NCI-H2081 treated with DMSO at 0.1 percent for 48 hours (cell line): ENCODE measurements at regions not wholly inside any gene's neighbourhood (a gene's known extent, or its start where the extent isn't known, plus 50 kb on each side); places are given as distances from the start of the nearest gene placed in this dataset.
"Not testable (repeated sequence)": the region's sequence is repeated elsewhere in the genome, so short reads cannot be mapped to it uniquely, and the experiment has no call there.

ENCODE experiments used
- DNase-seq: peaks from one replicate; lab custom pipeline; 2025; lab: John Stamatoyannopoulos, UW

DNA sequence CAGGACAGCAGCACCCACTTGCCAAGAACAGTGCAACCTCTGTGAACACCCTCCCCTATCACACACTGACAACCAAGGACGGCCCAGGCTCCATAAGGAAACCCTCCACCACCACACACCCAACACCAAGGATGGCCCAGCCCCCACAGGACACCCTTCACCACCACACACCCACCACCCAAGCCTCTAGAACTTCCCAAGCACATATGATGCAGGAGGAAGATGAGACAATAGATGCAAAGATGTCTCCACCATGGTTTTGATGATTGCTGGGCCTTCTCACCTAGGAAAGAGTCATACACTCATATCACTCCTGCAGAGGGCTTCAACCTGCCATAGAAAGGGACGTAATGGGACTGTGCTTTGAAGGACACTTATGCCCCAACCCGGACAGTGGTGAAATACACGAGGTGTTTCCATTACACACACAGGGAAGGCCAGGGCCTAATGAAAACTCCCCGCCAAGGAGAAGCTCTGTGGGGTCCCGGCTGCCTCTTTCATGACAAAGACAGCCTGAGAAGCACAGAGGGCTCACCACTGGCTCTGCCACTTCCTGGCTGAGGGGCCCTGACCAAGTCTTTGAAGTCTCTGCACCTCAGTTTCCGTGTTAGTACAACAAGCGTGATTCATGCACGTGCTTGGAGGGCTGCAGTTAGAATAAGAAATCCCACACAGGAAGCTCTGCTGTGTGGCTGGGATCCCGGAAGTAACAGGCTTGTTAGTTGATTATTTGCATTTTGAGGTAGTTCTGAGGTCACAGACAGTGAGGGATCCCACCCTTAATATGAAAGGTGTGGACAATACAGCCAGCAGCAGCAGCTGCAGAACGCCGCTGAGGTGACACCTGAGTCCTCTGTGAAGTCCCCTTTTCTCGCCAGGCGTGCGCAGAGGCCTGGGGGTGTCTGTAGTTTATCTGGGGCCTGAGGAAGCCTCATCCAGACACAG is 61.9 kb upstream of the ATP12A start:
- DNase-seq = no peak

GRCh38 chr13:24619282-24619681 is 60.9 kb upstream of the ATP12A start:
- no peak for DNase-seq

DNA sequence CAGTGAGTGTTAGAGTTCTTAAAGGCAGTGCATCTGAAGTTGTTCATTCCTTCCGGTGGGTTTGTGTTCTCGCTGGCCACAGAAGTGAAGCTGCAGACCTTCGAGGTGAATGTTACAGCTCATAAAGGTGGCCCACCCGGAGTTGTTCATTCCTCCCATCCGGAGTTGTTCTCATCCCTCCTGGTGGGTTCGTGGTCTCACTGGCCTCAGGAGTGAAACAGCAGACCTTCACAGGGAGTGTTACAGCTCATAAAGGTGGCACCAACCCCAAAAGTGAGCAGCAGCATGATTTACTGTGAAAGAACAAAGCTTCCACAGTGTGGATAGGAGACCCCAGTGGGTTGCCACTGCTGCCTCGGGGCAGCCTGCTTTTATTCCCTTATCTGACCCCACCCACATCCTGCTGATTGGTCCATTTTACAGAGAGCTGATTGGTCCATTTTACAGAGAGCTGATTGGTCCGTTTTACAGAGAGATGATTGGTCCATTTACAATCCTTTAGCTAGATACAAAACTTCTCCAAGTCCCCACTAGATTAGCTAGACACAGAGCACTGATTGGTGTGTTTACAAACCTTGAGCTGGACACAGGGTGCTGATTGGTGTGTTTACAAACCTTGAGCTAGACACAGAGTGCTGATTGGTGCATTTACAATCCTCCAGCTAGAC is 57.6 kb upstream of the ATP12A start:
- DNase-seq = not testable (repeated sequence)

- no peak for DNase-seq
Measured at GRCh38 chr13:24623149-24623665, 57.0 kb upstream of the ATP12A start.

- no peak for DNase-seq
Measured at GRCh38 chr13:24624363-24624762, 55.8 kb upstream of the ATP12A start.

DNA sequence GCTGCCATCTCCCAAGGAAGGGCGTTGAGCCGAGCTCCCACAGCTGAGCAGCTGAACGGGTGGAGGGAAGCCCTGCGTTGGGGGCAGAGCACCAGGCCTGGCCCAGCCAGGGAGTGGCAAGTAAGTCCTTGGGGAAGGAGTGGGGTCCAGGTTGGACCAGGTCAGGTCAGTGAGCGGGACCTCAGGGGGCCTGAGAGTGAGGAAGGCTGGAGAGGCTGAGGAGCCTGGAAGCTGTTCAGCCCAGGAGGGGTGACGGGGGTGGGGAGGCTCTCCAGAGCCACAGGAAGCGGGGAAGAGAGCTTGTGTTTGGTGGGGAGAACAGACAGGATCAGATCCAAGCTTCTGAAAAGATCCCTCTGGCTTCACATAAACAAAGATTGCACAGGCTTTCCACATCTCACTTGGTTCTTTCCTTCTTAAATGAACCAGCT is 55.4 kb upstream of the ATP12A start:
- DNase-seq = no peak

- no peak for DNase-seq
Measured at GRCh38 chr13:24625331-24625731, 54.9 kb upstream of the ATP12A start.

DNA sequence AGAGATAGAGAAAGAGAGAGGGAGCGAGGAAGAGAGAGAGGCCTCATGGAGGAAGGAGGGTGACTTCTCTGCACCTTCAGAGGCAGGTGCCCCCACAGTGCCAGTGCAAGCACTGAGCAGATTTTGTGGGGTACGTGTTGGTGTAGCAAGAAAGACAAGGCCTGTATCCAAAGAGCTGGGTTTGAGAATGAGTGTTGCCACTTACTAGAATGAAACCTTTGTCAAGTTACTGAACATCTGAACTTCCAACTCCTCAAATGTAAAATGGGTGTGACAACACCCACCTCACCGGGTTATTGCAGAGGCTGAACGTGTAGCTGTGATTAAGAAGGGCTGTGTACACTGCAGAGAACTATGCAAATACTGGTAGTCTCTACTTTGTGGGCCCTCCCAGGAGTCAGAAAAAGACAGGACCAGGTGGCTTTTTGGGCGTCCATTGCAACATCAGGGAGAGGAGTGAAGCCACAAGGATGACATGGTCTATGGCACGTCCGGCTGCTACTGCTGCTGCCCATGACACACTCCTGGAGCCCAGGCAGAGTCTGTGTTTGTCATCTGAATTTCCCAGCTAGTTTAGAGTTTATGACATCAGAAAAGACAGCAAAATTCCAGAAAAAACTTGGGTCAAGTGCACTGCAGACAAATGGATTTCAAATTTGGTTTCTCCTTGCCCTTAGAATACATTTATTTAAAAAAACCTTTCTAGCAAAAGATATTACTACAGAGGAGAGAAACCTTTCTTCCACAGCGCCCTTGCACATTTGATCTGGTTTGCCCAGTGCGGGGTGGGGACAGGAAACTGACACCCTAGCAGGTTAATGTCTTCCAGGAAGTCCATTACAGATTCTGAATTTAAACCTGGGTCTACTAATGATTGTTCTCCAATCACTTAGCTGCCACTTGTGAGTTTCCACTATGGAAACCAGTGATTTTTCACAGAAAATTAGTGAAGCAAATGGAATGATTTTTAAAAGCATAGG is 54.0 kb upstream of the ATP12A start:
- no peak for DNase-seq

DNA sequence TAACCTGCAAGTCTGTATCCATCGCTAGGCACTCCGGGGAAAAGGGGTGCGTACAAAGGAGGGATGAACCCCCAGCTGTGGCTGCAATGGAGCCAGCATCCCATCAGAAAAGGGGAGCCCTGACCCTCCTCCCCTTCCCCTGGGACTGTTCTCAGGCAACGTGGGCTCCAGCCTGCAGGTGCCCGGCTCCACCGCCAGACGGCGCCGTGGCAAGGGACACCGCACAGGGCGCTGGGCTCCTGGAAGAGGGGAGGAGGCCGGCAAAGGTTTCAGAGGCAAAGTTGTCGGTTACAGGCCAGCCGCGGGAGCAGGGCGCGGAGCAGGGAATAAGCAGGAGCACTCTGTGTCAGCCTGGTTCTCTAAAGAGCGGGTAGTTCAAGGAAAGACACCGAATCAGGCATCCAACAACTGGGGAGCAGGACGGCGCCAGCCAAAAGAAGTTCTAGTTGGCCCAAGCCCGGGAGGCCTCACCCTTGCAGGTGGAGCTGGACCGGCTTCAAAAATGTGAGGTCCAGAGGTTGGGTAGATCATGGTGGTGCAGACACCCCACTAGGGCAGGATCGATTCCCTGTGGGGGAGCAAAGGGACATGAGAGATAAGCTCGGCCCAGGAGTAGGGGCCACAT is 53.0 kb upstream of the ATP12A start:
- DNase-seq = no peak

GRCh38 chr13:24627946-24628345 is 52.3 kb upstream of the ATP12A start:
- no peak for DNase-seq

GRCh38 chr13:24629320-24629719 is 50.9 kb upstream of the ATP12A start:
- no peak for DNase-seq

GRCh38 chr13:24630121-24630520 is 50.1 kb upstream of the ATP12A start:
- no peak for DNase-seq
